Neuronal stem cell (in vitro differentiated cells): ENCODE measurements at regions not wholly inside any gene's neighbourhood (a gene's known extent, or its start where the extent isn't known, plus 50 kb on each side); places are given as distances from the start of the nearest gene placed in this dataset.

Experiments used
- DNase-seq: peaks from one replicate; pipeline ENCODE4 v3.0.0-alpha.2; 2013; ENCODE audit warnings: low spot score
- H2AFZ ChIP-seq: one replicate; pipeline ENCODE4 v1.6.1; 2013; ENCODE audit warnings: mild to moderate bottlenecking, low read length, inconsistent platforms
- H2AK5ac ChIP-seq: 2 replicates; pipeline ENCODE4 v1.6.1; 2013; ENCODE audit warnings: low read depth, mild to moderate bottlenecking, inconsistent platforms, low read length, moderate library complexity, mixed read lengths
- H2BK120ac ChIP-seq: 2 replicates; pipeline ENCODE4 v1.6.1; 2013; ENCODE audit warnings: low read depth, mild to moderate bottlenecking, inconsistent platforms, low read length, moderate library complexity, mixed read lengths
- H2BK12ac ChIP-seq: one replicate; pipeline ENCODE4 v1.6.1; 2013; ENCODE audit warnings: low read length, inconsistent platforms
- H2BK15ac ChIP-seq: 2 replicates; pipeline ENCODE4 v1.6.1; 2013; ENCODE audit warnings: mild to moderate bottlenecking, low read length, inconsistent platforms, mixed read lengths
- H2BK5ac ChIP-seq: one replicate; pipeline ENCODE4 v1.6.1; 2013; ENCODE audit warnings: inconsistent platforms, mild to moderate bottlenecking, low read length, moderate library complexity
- H3K14ac ChIP-seq: one replicate; pipeline ENCODE4 v1.6.1; 2013; ENCODE audit warnings: low read length, inconsistent platforms
- H3K18ac ChIP-seq: 2 replicates; pipeline ENCODE4 v1.6.1; 2013; ENCODE audit warnings: low read length, inconsistent platforms
- H3K23ac ChIP-seq: 2 replicates; pipeline ENCODE4 v1.6.1; 2013; ENCODE audit warnings: low read depth, mild to moderate bottlenecking, mixed read lengths, low read length, inconsistent platforms; ENCODE audit not compliant: poor library complexity
- H3K27ac ChIP-seq: replicated peaks from 3 replicates; pipeline ENCODE4 v1.5.1; 2013; ENCODE audit warnings: low read length, inconsistent platforms
- H3K27me3 ChIP-seq, 3 experiments: 2 replicates each; pipeline ENCODE4 v1.6.1; 2013; ENCODE audit warnings: low read length in 3 of 3, mild to moderate bottlenecking in 2 of 3, inconsistent platforms in 1 of 3, low read depth in 1 of 3, mixed read lengths in 1 of 3, moderate library complexity in 1 of 3; ENCODE audit not compliant: control insufficient read depth in 3 of 3, insufficient read depth in 3 of 3
- H3K36me3 ChIP-seq, 2 donors: replicated peaks in 1 of 2; 2 replicates each; pipeline ENCODE4 v1.6.1; 2013; ENCODE audit warnings: low read length in 2 of 2; ENCODE audit not compliant: control insufficient read depth in 2 of 2, insufficient read depth in 2 of 2
- H3K4ac ChIP-seq: 2 replicates; pipeline ENCODE4 v1.6.1; 2013; ENCODE audit warnings: inconsistent platforms, mild to moderate bottlenecking, low read length, moderate library complexity
- H3K4me1 ChIP-seq, 2 donors: 1 replicate in 1 of 2; 2 replicates in 1 of 2; pipeline ENCODE4 v1.6.1; 2013; ENCODE audit warnings: low read length in 2 of 2, low read depth in 1 of 2; ENCODE audit not compliant: control insufficient read depth in 2 of 2, insufficient read depth in 1 of 2
- H3K4me2 ChIP-seq: one replicate; pipeline ENCODE4 v1.6.1; 2013; ENCODE audit warnings: mild to moderate bottlenecking, low read length, inconsistent platforms; ENCODE audit not compliant: insufficient read depth, poor library complexity, severe bottlenecking
- H3K4me3 ChIP-seq, 2 donors: 2 replicates each; pipeline ENCODE4 v1.5.1; 2013; ENCODE audit warnings: low read length in 2 of 2, mild to moderate bottlenecking in 2 of 2, inconsistent platforms in 1 of 2, moderate library complexity in 1 of 2
- H3K79me1 ChIP-seq: one replicate; pipeline ENCODE4 v1.6.1; 2013; ENCODE audit warnings: low read depth, mild to moderate bottlenecking, inconsistent platforms, low read length, moderate library complexity
- H3K9ac ChIP-seq: one replicate; pipeline ENCODE4 v1.6.1; 2013; ENCODE audit warnings: mild to moderate bottlenecking, low read depth, low read length, inconsistent platforms; ENCODE audit not compliant: poor library complexity
- H3K9me3 ChIP-seq, 2 donors: replicated peaks in 1 of 2; 2 replicates each; pipeline versions ENCODE3 to v1.6.1; 2013; ENCODE audit warnings: low read length in 2 of 2, mild to moderate bottlenecking in 2 of 2, inconsistent platforms in 1 of 2, low read depth in 1 of 2, mixed read lengths in 1 of 2, moderate library complexity in 1 of 2; ENCODE audit not compliant: control insufficient read depth in 2 of 2, insufficient read depth in 1 of 2
- H4K8ac ChIP-seq: one replicate; pipeline ENCODE4 v1.6.1; 2013; ENCODE audit warnings: low read depth, mild to moderate bottlenecking, inconsistent platforms, low read length, moderate library complexity
- H4K91ac ChIP-seq: one replicate; pipeline ENCODE4 v1.6.1; 2013; ENCODE audit warnings: low read length, low read depth, mild to moderate bottlenecking, inconsistent platforms; ENCODE audit not compliant: poor library complexity
- WGBS, 2 donors: extraction: QIAGEN DNeasy Blood & Tissue Kit; methylation state at CpG; one replicate each; pipeline ENCODE4 v1.1.7; 2013; ENCODE audit warnings: missing lambda C conversion rate in 2 of 2, mixed read lengths in 1 of 2; ENCODE audit not compliant: insufficient read length in 2 of 2, insufficient replicate concordance in 1 of 2; ENCODE audit errors: extremely low coverage in 2 of 2; 5-methylcytosine and 5-hydroxymethylcytosine counted together

DNA sequence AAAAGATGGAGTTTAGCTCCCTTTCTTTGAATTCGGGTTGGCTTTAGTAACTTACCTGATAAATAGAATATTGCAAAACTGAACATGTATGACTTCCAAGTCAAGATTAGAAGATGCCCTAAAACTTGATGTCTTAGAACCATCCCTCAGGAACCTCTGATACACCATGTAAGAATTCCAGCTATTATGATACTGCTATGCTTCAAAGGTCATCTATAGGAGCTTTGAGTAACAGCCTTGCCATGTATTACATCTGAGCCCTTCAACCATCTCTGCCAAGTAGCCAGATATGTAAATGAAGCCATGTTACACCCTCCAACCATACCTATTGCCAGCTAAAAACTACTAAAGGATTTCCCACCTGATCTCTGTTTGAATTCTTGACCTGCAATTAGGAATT, 854.2 kb downstream of the SI start:
- H3K4ac ChIP-seq, result no peak overlapping the region
- H3K14ac ChIP-seq, result no peak overlapping the region
- no peak overlapping the region for H3K27ac ChIP-seq
- H3K23ac ChIP-seq, result no peak overlapping the region
- no peak overlapping the region for H2BK15ac ChIP-seq
- no peak overlapping the region for H2BK12ac ChIP-seq
- H2AK5ac ChIP-seq, result no peak overlapping the region
- no peak overlapping the region for H2BK120ac ChIP-seq
- WGBS, 2 donors, result no CpG with 5 or more reads among the region's 1 CpG
- H2AFZ ChIP-seq, result no peak overlapping the region
- no peak overlapping the region for H4K8ac ChIP-seq
- H3K18ac ChIP-seq, result no peak overlapping the region
- no peak overlapping the region for H4K91ac ChIP-seq
- no peaks in the 10 kb centered on the region for H3K9me3 ChIP-seq
- H3K27me3 ChIP-seq, result no peaks in the 10 kb centered on the region
- no peaks in the 10 kb centered on the region for H3K4me1 ChIP-seq
- no peak for DNase-seq
- H3K4me3 ChIP-seq, result no peak overlapping the region
- no peaks in the 10 kb centered on the region for H3K79me1 ChIP-seq
- H3K36me3 ChIP-seq, result no peaks in the 10 kb centered on the region
- no peak overlapping the region for H2BK5ac ChIP-seq
- H3K9ac ChIP-seq, result no peak overlapping the region
- H3K4me2 ChIP-seq, result no peak overlapping the region

DNA sequence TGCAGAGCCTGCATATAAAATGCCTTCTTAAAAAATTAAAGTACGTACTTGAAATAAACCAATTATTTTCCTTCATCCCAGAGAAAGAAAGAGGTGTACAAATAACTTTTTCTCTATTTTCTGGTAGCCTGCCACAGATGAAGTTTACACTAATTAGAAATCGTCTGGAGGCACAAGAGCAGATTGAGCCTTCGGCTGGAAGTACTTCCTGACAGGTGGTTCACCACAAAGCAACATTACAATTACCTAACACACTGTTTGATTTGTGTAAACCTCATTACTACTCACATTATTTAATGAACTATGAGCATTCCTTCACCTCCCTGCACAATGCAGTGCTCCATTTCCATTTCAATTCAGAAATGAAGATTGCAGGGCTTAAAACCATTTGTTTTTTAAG, 856.1 kb downstream of the SI start:
- Histone ChIP-seq H3K4me3 (no peak overlapping the region), H3K27ac (no peak overlapping the region), H3K27me3 (no peaks in the 10 kb centered on the region), H3K4me1 (no peaks in the 10 kb centered on the region), H4K91ac (no peak overlapping the region), H2BK15ac (no peak overlapping the region), H2BK12ac (no peak overlapping the region), H2AFZ (no peak overlapping the region), H2BK5ac (no peak overlapping the region), H3K18ac (no peak overlapping the region), H3K14ac (no peak overlapping the region), H3K4me2 (no peak overlapping the region), H3K9me3 (no peaks in the 10 kb centered on the region), H3K4ac (no peak overlapping the region), H3K9ac (no peak overlapping the region), H2BK120ac (no peak overlapping the region), H3K79me1 (no peaks in the 10 kb centered on the region), H3K36me3 (no peaks in the 10 kb centered on the region), H4K8ac (no peak overlapping the region), H3K23ac (no peak overlapping the region), H2AK5ac (no peak overlapping the region)
- DNase-seq, result no peak
- WGBS, 2 donors, result no CpG with 5 or more reads among the region's 3 CpGs

DNA sequence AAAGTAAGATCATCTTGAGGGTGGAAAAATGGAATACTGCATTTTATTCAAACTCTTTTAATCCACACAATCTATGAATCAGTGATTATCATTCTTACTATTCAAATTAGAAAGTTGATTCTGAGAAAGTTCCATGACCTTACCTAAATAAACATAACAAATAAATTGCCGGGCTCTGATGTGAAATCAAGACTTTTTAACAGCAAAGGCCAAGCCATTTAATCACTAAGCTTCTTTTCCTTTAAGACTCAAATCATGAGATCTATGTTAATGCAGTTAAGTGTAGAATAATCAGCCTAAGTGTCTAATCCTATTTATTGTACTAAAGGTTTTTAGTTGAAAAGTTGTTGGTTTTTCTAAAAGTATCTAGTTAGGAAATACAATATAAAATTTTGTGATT, 857.0 kb downstream of the SI start:
- Histone ChIP-seq H3K9me3 (no peaks in the 10 kb centered on the region), H4K91ac (no peak overlapping the region), H2AK5ac (no peak overlapping the region), H3K27me3 (no peaks in the 10 kb centered on the region), H3K18ac (no peak overlapping the region), H2BK120ac (no peak overlapping the region), H3K4ac (no peak overlapping the region), H2BK12ac (no peak overlapping the region), H3K36me3 (no peaks in the 10 kb centered on the region), H3K14ac (no peak overlapping the region), H3K4me2 (no peak overlapping the region), H3K9ac (no peak overlapping the region), H4K8ac (no peak overlapping the region), H3K4me1 (no peaks in the 10 kb centered on the region), H3K27ac (no peak overlapping the region), H2AFZ (no peak overlapping the region), H2BK5ac (no peak overlapping the region), H3K23ac (no peak overlapping the region), H3K79me1 (no peaks in the 10 kb centered on the region), H2BK15ac (no peak overlapping the region), H3K4me3 (no peak overlapping the region)
- no CpG with 5 or more reads among the region's 1 CpG for WGBS, 2 donors
- no peak for DNase-seq

DNA sequence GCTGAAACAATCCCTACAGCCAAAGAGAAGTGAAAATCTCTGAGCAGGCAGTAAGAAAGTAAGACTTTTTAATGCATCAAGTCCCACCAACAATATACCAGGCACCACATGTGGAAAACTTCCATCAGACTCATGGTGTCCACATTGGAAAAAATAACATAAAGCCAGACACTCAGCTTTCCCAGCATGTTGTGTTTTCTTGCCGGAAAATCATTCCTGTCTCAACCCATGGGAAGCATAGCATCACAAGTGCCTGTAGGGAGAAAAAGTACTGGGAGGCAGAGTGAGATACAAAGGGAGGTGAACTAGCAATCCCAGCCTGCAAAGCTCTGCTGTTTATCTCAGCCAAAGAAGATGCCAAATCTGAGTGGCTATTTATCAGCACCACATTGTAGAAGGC, 868.9 kb downstream of the SI start:
- no peak overlapping the region for H3K18ac ChIP-seq

More for the DNA sequence above, 868.9 kb downstream of the SI start:
- Histone ChIP-seq H3K4me3 (no peak overlapping the region), H2BK12ac (no peak overlapping the region), H2BK120ac (no peak overlapping the region), H3K23ac (no peak overlapping the region), H3K4ac (no peak overlapping the region), H3K14ac (no peak overlapping the region), H3K4me1 (peaks cover 3% of the 10 kb centered on the region in 2 donors), H3K4me2 (no peak overlapping the region), H2AK5ac (no peak overlapping the region), H3K36me3 (no peaks in the 10 kb centered on the region), H3K9me3 (no peaks in the 10 kb centered on the region), H4K91ac (no peak overlapping the region), H3K27ac (no peak overlapping the region), H3K9ac (no peak overlapping the region), H2BK15ac (no peak overlapping the region), H2BK5ac (no peak overlapping the region), H4K8ac (no peak overlapping the region), H3K27me3 (no peaks in the 10 kb centered on the region), H3K79me1 (no peaks in the 10 kb centered on the region), H2AFZ (peak overlapping the region; percentile 4)
- no peak for DNase-seq
- WGBS, 2 donors, result no CpG with 5 or more reads among the region's 1 CpG
